GM12878 (cell line): ENCODE measurements at regions not wholly inside any gene's neighbourhood (a gene's known extent, or its start where the extent isn't known, plus 50 kb on each side); places are given as distances from the start of the nearest gene placed in this dataset.

ENCODE experiments used
- ATAC-seq: fragments of 200-7000 bp; cut with Tn5 transposase; 3 replicates; pipeline ENCODE4 v1.9.1; 2020; ENCODE audit warnings: mild to moderate bottlenecking, moderate library complexity
- BruUV-seq: library from RNA; stranded (reverse); fragments of 400-500 nt; replicated peaks from 2 replicates; lab custom pipeline; 2021; lab: Mats Ljungman, UMichigan
- CTCF ChIA-PET: fragments of 300-600 bp; sonication (Branson Sonifier 250); formaldehyde crosslinking; extraction: SDS; loops from one replicate; lab custom pipeline; 2021; ENCODE audit warnings: inconsistent platforms; lab: Yijun Ruan, JAX
- POLR2A ChIA-PET: fragments of 350-600 bp; formaldehyde crosslinking; extraction: SDS; loops from one replicate; lab custom pipeline; 2021; ENCODE audit warnings: inconsistent platforms; lab: Charles Lee
- RAD21 ChIA-PET: fragments of 300-600 bp; sonication (Branson Sonifier 250); formaldehyde crosslinking; loops from one replicate; lab custom pipeline; 2023; ENCODE audit warnings: antibody characterized with exemption; ENCODE audit not compliant: unreplicated experiment; lab: Charles Lee
- SMC1A ChIA-PET: fragments of 300-600 bp; sonication (Branson Sonifier 250); formaldehyde crosslinking; loops from one replicate; lab custom pipeline; 2023; ENCODE audit not compliant: unreplicated experiment, uncharacterized antibody; lab: Charles Lee
- DNase-seq: peaks from one replicate; pipeline ENCODE4 v3.0.0-alpha.2; 2011; ENCODE audit warnings: low read depth, low spot score
- FAIRE-seq: peaks from 3 replicates; lab custom pipeline; 2011; peaks lifted over from hg19 to GRCh38; lab: Jason Lieb, UNC
- H2AFZ ChIP-seq: 2 replicates; pipeline ENCODE4 v1.6.0; 2011; ENCODE audit warnings: low read depth, low read length, control low read depth; ENCODE audit not compliant: control insufficient read depth
- H3K27ac ChIP-seq: 2 replicates; pipeline ENCODE4 v1.5.1; 2011; ENCODE audit warnings: control low read depth; ENCODE audit not compliant: control insufficient read depth, insufficient read depth
- H3K27me3 ChIP-seq, 2 experiments: replicated peaks in 1 of 2; 2 replicates each; pipeline versions ENCODE4 v1.6.0 to v1.6.1; 2011; ENCODE audit warnings: low read length in 1 of 2; ENCODE audit not compliant: control insufficient read depth in 2 of 2, insufficient read depth in 2 of 2
- H3K36me3 ChIP-seq, 2 experiments: 2 replicates each; pipeline ENCODE4 v1.5.1; 2011; ENCODE audit warnings: low read length in 1 of 2; ENCODE audit not compliant: control insufficient read depth in 2 of 2, insufficient read depth in 2 of 2
- H3K4me1 ChIP-seq: 2 replicates; pipeline ENCODE4 v1.6.1; 2011; ENCODE audit warnings: mild to moderate bottlenecking, low read length, moderate library complexity, mixed read lengths; ENCODE audit not compliant: control insufficient read depth, insufficient read depth
- H3K4me2 ChIP-seq: 2 replicates; pipeline ENCODE4 v1.6.0; 2011; ENCODE audit warnings: control low read depth; ENCODE audit not compliant: control insufficient read depth, insufficient read depth
- H3K4me3 ChIP-seq: fragments of 200-600 bp; sonication (generic); 2 replicates; pipeline ENCODE4 v1.5.1; 2016
- H3K79me2 ChIP-seq: 2 replicates; pipeline ENCODE4 v1.6.0; 2011; ENCODE audit warnings: low read length; ENCODE audit not compliant: control insufficient read depth, insufficient read depth
- H3K9ac ChIP-seq: 2 replicates; pipeline ENCODE4 v1.8.0; 2011; ENCODE audit warnings: low read length, control low read depth, mixed read lengths; ENCODE audit not compliant: control insufficient read depth, insufficient read depth
- H3K9me3 ChIP-seq: replicated peaks from 3 replicates; pipeline ENCODE4 v1.5.1; 2011; ENCODE audit warnings: mild to moderate bottlenecking, low read length; ENCODE audit not compliant: control insufficient read depth, insufficient read depth
- H4K20me1 ChIP-seq: 2 replicates; pipeline ENCODE4 v1.6.0; 2011; ENCODE audit not compliant: control insufficient read depth, insufficient read depth
- CHD4 ChIP-seq: fragments of 200-600 bp; sonication (generic); IDR thresholded peaks from 2 replicates; pipeline ENCODE4 v1.6.1; 2016; ENCODE audit warnings: mild to moderate bottlenecking
- KDM1A ChIP-seq: fragments of 200-600 bp; sonication (generic); IDR thresholded peaks from 2 replicates; pipeline ENCODE4 v1.6.1; 2016; ENCODE audit warnings: borderline replicate concordance
- NR2C2 ChIP-seq: IDR thresholded peaks from 2 replicates; pipeline ENCODE4 v1.6.1; 2011; ENCODE audit warnings: borderline replicate concordance, low read depth; ENCODE audit not compliant: control insufficient read depth, insufficient read length
- SREBF1 ChIP-seq: IDR thresholded peaks from 2 replicates; pipeline ENCODE4 v1.6.1; 2012; ENCODE audit warnings: mild to moderate bottlenecking, low read length
- ZBTB4 ChIP-seq: fragments of 450-650 bp; formaldehyde crosslinking; IDR thresholded peaks from 2 replicates; pipeline ENCODE4 v1.4.0; 2022; ENCODE audit warnings: mild to moderate bottlenecking, moderate library complexity
- WGBS: methylation state at CpG from one replicate; pipeline ENCODE4 v1.1.6; 2016; ENCODE audit warnings: low lambda C conversion rate; ENCODE audit not compliant: insufficient replicate concordance, insufficient coverage; ENCODE audit errors: missing lambda C conversion rate; 5-methylcytosine and 5-hydroxymethylcytosine counted together
- in situ Hi-C: fragments of 300-500 bp; cut with MboI; formaldehyde crosslinking; loops from 9 replicates; pipeline ENCODE4 v1.14.3; 2018; ENCODE audit warnings: mixed read lengths
- intact Hi-C: fragments of 100-400 bp; cut with micrococcal nuclease; formaldehyde crosslinking; loops from one replicate; pipeline ENCODE4 v1.14.2; 2022; ENCODE audit not compliant: unreplicated experiment
- TF ChIP-seq, protein P1 (sequence below): fragments of 450-650 bp; IDR thresholded peaks from 2 replicates; pipeline ENCODE4 v1.6.1; 2016; ENCODE audit warnings: mild to moderate bottlenecking, moderate library complexity, borderline replicate concordance

DNA sequence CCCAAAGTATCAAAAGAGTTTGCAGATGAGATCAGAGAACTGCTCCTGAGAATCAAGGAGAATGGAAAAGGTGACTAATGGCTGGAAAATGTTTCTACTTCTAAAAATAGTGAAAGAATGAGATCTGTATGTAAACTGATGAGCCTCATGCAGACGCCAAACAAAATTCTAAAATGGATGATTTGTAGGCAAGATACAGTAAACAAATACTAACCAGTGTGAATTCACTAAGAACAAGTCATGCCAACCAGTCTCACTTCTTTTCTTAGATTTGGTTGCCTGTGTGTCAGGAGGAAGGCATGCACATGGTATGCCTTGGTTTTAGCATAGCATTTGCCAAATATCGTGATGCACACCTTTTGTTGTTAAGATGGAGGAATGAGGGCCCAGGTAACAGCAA is 94.9 kb upstream of the PIK3CG start:
- Histone ChIP-seq H3K27me3 (no peaks in the 10 kb centered on the region), H3K27ac (no peak overlapping the region), H2AFZ (no peak overlapping the region), H3K79me2 (no peaks in the 10 kb centered on the region), H3K4me3 (no peak overlapping the region), H3K9ac (no peak overlapping the region)
- FAIRE-seq (no peak), ATAC-seq (no peak)
- no TSS peak for BruUV-seq
- in situ Hi-C loops = no loop called here
- SMC1A ChIA-PET = interaction anchor here (1.4 kb wide), 1 partner anchor 9 kb away, joined by 5 read pairs; no protein-coding TSS in a partner anchor
- CTCF ChIA-PET = no interaction called here
- intact Hi-C loops = no loop called here
- WGBS = 100% methylated on average over 2 of the region's 2 CpGs
- no peak for TF ChIP-seq KDM1A
- TF ChIP-seq, all 136 proteins: peak for 0
- no peaks in the 10 kb centered on the region for H3K36me3 ChIP-seq
- POLR2A ChIA-PET = no interaction called here
- no peaks in the 10 kb centered on the region for H4K20me1 ChIP-seq
- no peak overlapping the region for H3K4me2 ChIP-seq
- no peak for DNase-seq
- H3K4me1 ChIP-seq = peaks cover 12% of the 10 kb centered on the region
- RAD21 ChIA-PET = no interaction called here
- no peaks in the 10 kb centered on the region for H3K9me3 ChIP-seq

DNA sequence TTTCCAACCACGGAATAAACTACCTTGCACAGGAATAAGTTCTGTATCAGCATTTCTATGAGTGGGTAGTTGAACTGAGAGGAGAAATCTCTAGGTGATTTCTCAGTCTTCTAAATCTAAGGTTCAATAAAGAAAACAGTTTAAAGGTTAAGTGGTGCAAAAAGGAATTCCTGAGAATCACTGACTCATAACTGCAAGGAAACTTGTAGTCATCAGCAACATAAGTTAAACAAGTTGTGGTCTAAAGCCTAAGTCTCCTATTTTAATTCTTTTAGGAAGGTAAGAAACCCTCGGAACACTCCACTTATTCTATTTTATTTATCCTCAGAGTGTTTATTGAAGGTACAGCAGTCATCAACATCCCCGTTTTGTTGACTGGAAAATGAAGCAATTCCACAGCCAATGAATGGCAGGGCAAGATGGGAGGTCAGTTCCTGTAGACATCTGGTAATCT is 92.4 kb upstream of the PIK3CG start:
- no peaks in the 10 kb centered on the region; the same call in 2 of the 3 replicates for H3K9me3 ChIP-seq
- SMC1A ChIA-PET = no interaction called here
- FAIRE-seq (no peak), ATAC-seq (no peak), DNase-seq (no peak)
- RAD21 ChIA-PET = no interaction called here
- H3K27ac ChIP-seq = no peak overlapping the region
- H4K20me1 ChIP-seq = no peaks in the 10 kb centered on the region
- no peaks in the 10 kb centered on the region for H3K79me2 ChIP-seq
- H2AFZ ChIP-seq = no peak overlapping the region
- in situ Hi-C loops (no loop called here), intact Hi-C loops (no loop called here)
- H3K4me1 ChIP-seq = peaks cover 8% of the 10 kb centered on the region
- CTCF ChIA-PET = no interaction called here
- 30% methylated on average over 3 of the region's 3 CpGs for WGBS
- H3K9ac ChIP-seq = no peak overlapping the region
- H3K36me3 ChIP-seq = no peaks in the 10 kb centered on the region
- POLR2A ChIA-PET = no interaction called here
- BruUV-seq = no TSS peak
- H3K4me2 ChIP-seq = no peak overlapping the region
- TF ChIP-seq NR2C2 (no peak), SREBF1 (no peak), ZBTB4 (no peak), CHD4 (no peak)
- TF ChIP-seq, protein P1, sequence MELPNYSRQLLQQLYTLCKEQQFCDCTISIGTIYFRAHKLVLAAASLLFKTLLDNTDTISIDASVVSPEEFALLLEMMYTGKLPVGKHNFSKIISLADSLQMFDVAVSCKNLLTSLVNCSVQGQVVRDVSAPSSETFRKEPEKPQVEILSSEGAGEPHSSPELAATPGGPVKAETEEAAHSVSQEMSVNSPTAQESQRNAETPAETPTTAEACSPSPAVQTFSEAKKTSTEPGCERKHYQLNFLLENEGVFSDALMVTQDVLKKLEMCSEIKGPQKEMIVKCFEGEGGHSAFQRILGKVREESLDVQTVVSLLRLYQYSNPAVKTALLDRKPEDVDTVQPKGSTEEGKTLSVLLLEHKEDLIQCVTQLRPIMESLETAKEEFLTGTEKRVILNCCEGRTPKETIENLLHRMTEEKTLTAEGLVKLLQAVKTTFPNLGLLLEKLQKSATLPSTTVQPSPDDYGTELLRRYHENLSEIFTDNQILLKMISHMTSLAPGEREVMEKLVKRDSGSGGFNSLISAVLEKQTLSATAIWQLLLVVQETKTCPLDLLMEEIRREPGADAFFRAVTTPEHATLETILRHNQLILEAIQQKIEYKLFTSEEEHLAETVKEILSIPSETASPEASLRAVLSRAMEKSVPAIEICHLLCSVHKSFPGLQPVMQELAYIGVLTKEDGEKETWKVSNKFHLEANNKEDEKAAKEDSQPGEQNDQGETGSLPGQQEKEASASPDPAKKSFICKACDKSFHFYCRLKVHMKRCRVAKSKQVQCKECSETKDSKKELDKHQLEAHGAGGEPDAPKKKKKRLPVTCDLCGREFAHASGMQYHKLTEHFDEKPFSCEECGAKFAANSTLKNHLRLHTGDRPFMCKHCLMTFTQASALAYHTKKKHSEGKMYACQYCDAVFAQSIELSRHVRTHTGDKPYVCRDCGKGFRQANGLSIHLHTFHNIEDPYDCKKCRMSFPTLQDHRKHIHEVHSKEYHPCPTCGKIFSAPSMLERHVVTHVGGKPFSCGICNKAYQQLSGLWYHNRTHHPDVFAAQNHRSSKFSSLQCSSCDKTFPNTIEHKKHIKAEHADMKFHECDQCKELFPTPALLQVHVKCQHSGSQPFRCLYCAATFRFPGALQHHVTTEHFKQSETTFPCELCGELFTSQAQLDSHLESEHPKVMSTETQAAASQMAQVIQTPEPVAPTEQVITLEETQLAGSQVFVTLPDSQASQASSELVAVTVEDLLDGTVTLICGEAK = no peak
- H3K4me3 ChIP-seq = no peak overlapping the region
- no peaks in the 10 kb centered on the region for H3K27me3 ChIP-seq
